ENCODE measurements at regions not wholly inside any gene's neighbourhood (a gene's known extent, or its start where the extent isn't known, plus 50 kb on each side); places are given as distances from the start of the nearest gene placed in this dataset.
A peak's percentile ranks its signal among the peaks of the same experiment; 100 is the strongest.
"Not testable (repeated sequence)": the region's sequence is repeated elsewhere in the genome, so short reads cannot be mapped to it uniquely, and the experiment has no call there.

DNA sequence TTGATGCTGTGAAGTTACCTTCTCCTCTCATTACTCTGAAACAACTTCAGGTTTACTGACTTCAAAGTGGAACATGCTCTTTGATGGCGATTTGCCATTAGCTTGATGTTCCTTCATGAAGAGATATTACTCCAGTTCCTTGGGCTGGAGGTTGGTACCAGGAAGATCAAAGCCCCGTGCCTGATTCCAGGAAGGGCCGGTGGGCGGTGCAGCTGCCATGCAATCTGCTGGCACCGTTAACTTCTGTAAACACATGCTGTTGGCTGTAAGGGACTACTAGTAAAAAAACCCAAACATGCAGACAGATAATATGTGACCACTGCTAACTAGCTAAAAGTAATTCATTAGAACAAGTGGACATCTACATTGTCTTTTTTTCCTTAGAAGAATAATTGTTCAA lies 182.8 kb upstream of the SPATA31A3 start:
- H3K4me3 ChIP-seq; H3K4me1 ChIP-seq; H3K27ac ChIP-seq; H3K27me3 ChIP-seq; H3K36me3 ChIP-seq; intact Hi-C loops (cut with DNase I); H3K9me3 ChIP-seq: not testable (repeated sequence)
- no CpG with 5 or more reads among the region's 5 CpGs for WGBS (ENCODE audit: insufficient coverage, low coverage, low lambda C conversion rate, missing lambda C conversion rate)
- DNase-seq (peak in 2 of 3 donors; percentile 28 to 56), ATAC-seq (peak in 3 of 4 donors; percentile 80 to 84 (median 83))

DNA sequence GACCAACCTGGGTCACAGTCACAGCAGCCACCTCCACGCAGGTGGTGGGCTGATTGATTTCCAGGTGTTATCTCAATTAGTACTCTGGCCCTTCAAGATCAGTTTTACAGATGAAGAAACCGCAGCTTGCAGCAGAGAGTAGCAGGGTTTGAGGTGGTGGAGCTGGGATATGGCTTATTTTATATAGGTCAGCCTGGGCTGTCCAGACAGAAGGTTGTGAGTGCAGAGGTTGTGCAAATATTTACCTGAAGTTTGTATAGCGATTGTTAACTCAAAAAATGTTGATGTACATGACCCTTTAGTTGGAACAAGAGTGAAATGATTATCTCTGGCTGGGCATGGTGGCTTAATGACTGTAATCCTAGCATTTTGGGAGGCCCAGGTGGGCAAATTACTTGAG lies 179.4 kb upstream of the SPATA31A3 start:
- H3K4me3 ChIP-seq, ATAC-seq, H3K9me3 ChIP-seq: not testable (repeated sequence)

DNA sequence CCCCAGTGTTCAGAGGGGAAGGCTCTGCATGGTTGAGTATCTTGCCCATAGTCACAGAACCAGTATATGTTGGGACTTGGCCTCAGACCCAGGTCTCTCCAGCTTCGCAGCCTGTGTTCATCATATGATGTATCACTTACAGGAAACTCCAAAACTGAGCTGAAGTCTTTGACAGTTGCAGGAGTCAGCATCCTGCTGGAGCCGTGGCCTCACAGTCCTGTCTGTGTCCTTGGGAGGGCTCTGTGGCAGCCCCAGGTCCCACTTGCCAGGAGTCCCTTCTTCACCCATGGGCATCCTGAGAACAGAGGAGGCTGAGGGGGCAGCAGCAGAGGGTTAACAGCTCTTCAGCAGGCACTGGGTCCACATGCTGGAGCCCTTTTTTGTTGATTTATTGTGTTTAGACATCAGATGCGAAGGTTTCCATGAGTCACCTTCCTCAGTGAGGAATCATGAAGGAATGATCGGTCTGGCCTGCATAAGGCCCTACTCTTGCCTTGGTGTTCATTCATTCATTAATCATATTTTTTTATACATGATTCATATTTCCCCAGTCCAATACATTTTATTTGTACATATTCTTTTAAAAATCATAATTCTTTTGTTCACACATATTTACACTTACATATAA lies 176.3 kb upstream of the SPATA31A3 start:
- H3K36me3 ChIP-seq; H3K4me1 ChIP-seq; intact Hi-C loops (cut with DNase I); H3K27me3 ChIP-seq; ATAC-seq; H3K9me3 ChIP-seq; DNase-seq; H3K27ac ChIP-seq; H3K4me3 ChIP-seq: not testable (repeated sequence)
- WGBS (ENCODE audit: insufficient coverage, low coverage, low lambda C conversion rate, missing lambda C conversion rate) = no CpG with 5 or more reads among the region's 4 CpGs

More for the DNA sequence above, 179.4 kb upstream of the SPATA31A3 start:
- H3K36me3 ChIP-seq; intact Hi-C loops (cut with DNase I); H3K27me3 ChIP-seq; H3K4me1 ChIP-seq; H3K27ac ChIP-seq; DNase-seq: not testable (repeated sequence)
- WGBS (ENCODE audit: insufficient coverage, low coverage, low lambda C conversion rate, missing lambda C conversion rate) = 83% methylated on average over 1 of the region's 3 CpGs

DNA sequence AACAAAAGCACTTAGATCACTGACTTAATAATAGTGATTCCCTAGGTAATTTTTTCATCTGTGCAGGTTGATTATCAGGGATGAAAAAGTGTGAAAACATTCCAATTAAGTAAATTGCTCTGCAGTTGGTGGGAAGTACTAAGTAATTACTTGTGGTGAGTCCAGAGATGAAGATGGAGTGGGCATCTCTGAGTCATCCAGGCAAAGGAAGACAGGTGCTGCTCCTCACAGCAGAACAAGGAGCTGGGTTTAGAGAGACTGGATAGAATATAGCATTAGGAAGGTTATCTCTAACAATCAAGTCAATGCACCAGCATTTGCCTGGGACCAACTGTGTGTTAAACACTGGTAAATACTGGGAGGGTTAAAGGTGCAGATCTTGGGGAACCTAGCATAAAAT lies 174.0 kb upstream of the SPATA31A3 start:
- ATAC-seq, H3K4me3 ChIP-seq, H3K36me3 ChIP-seq: not testable (repeated sequence)

DNA sequence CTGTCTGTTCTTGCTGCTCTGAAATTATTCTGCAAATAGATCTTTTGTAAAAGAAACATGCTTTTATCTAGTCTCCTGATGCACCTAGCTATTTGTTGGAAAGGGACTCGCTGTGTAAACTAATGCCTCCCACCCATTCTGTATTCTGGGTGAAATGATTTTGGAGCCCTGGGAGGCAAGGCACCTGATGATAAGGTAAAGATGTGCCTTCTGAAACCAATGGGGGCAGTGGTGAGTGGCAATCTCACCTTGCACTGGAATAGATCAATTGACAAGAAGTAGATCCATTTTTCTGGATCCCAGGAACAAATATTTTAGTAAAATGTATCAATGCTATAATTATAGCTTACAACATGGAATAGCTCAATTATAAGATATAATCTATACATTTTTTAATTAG lies 170.5 kb upstream of the SPATA31A3 start:
- WGBS (ENCODE audit: insufficient coverage, low coverage, low lambda C conversion rate, missing lambda C conversion rate) = no CpG with 5 or more reads among the region's 1 CpG

More for the DNA sequence above, 174.0 kb upstream of the SPATA31A3 start:
- H3K9me3 ChIP-seq; H3K27me3 ChIP-seq; H3K27ac ChIP-seq; intact Hi-C loops (cut with DNase I); H3K4me1 ChIP-seq; DNase-seq: not testable (repeated sequence)

DNA sequence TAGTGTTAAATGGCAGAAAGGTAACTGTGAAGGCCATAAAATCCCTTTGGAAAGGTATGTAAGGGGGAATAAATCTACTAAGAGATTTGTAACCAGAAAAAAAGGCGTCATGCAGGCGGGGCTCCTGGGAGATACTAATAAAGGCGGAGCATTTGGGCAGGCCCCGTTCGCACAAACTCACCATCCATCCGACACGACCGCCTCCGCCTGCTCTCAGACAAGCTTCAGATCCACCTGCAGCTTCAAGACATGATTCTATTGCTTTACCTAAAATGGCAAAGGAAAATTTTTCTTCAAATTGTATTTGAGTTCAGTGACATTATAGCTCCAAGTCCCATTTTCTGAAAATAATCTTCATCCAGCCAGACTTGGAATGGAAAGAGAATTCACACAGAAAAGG lies 162.9 kb upstream of the SPATA31A3 start:
- H3K4me1 ChIP-seq; intact Hi-C loops (cut with DNase I); H3K9me3 ChIP-seq; H3K36me3 ChIP-seq; H3K27ac ChIP-seq; H3K27me3 ChIP-seq; ATAC-seq; H3K4me3 ChIP-seq; DNase-seq: not testable (repeated sequence)
- 20% methylated on average over 1 of the region's 9 CpGs for WGBS (ENCODE audit: insufficient coverage, low coverage, low lambda C conversion rate, missing lambda C conversion rate)

More for the DNA sequence above, 170.5 kb upstream of the SPATA31A3 start:
- intact Hi-C loops (cut with DNase I); H3K4me3 ChIP-seq; H3K9me3 ChIP-seq; H3K27me3 ChIP-seq; H3K27ac ChIP-seq; ATAC-seq; H3K4me1 ChIP-seq; H3K36me3 ChIP-seq; DNase-seq: not testable (repeated sequence)

DNA sequence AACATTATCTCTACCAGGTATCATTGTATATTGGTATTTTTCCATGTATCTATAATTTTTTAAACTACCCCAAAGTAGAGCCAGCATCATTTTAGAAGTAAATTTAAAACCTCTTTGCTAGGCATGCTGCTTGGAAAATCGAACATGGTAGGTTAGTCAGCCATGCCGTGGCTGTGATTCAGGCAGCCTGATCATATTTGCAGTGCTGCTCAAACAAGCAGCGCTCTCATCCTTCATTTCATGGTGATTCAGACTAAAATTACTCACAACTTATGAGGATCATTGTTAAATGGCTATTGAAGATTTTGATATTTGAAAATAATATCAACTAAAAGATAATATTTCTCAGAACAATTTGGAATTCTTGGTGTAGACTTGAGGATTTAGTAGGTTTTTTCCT lies 161.2 kb upstream of the SPATA31A3 start:
- H3K27me3 ChIP-seq; intact Hi-C loops (cut with DNase I); H3K36me3 ChIP-seq; H3K4me3 ChIP-seq; ATAC-seq; H3K4me1 ChIP-seq; DNase-seq; H3K9me3 ChIP-seq; H3K27ac ChIP-seq: not testable (repeated sequence)
- WGBS (ENCODE audit: insufficient coverage, low coverage, low lambda C conversion rate, missing lambda C conversion rate) = no CpG with 5 or more reads among the region's 3 CpGs

DNA sequence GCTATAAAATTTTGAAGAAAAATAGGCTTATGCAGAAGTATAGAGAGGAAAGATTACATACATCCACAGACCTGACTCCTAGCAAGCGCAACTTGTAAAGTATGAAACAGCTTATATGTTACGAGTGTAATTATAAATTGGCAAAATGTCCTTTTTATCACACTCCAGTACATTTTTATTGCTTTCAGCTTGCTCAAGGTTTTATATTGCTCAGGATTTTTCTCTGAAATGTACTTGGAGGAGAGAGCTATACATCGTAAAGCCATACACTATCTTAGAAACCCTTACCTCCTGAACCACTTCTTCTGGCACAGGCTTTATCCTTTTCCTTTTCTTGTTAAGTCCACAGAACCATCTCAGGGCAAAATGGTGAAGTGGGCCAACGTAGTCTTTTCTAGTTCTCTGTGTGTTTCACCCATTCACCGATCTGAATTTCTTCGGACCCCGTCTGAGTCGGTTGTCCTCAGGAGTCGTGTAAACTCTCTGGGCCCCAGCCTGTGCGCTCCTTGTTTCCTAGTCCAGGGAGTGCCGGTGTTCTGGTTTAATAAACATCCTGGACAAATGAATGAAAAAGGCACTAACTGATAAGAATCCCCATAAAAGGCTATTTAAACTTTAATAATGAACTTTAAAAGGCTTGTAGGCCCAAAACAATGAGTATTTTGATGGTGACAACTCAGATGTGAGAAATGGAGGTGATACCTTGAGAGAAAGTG lies 150.2 kb upstream of the SPATA31A3 start:
- H3K4me3 ChIP-seq; H3K36me3 ChIP-seq; H3K9me3 ChIP-seq; H3K27ac ChIP-seq; intact Hi-C loops (cut with DNase I); H3K27me3 ChIP-seq; ATAC-seq; H3K4me1 ChIP-seq; DNase-seq: not testable (repeated sequence)
- WGBS (ENCODE audit: insufficient coverage, low coverage, low lambda C conversion rate, missing lambda C conversion rate) = 80% methylated on average over 4 of the region's 11 CpGs

DNA sequence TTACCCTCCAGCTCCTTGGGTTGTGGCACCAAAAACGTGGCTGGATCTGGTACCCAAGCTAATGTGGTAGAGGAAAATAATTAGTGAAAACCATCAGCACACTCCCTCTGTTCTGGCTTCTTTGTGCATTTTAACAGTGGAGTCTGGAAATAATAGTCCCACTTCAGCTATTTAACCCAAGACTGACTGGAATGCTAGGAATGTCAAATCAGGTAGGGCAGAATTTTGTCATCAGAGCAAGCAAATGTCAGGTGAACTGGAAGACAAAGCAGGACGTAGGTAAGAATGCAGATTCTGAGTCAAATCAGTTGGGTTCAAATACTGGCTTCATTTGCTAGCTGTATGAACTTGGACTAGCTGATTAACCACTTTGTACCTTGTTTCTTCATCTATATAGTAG lies 144.0 kb upstream of the SPATA31A3 start:
- ATAC-seq; DNase-seq; H3K9me3 ChIP-seq; H3K36me3 ChIP-seq; intact Hi-C loops (cut with DNase I); H3K27me3 ChIP-seq; H3K4me3 ChIP-seq; H3K4me1 ChIP-seq; H3K27ac ChIP-seq: not testable (repeated sequence)
- WGBS (ENCODE audit: insufficient coverage, low coverage, low lambda C conversion rate, missing lambda C conversion rate) = no CpG with 5 or more reads among the region's 2 CpGs

DNA sequence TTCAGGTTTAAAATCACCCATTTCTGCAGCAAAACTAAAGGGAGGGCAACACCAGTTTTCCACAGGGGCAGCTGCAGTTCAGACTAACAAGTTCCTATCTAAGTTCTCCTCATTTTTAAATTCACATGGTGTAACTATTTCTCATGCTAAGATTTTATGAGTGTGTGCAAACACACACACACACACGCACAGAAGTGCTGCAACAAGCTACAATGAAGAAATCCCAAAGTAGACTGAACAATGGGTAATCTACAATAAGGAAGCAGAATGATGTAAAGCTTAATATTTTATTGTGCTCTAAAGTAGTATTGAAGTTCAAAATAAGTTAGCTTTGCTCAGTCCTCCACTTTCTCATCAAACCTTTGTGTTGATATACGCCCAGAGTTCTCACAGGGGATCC lies 140.8 kb upstream of the SPATA31A3 start:
- WGBS (ENCODE audit: insufficient coverage, low coverage, low lambda C conversion rate, missing lambda C conversion rate) = 68% methylated on average over 1 of the region's 2 CpGs
- H3K36me3 ChIP-seq; H3K4me3 ChIP-seq; H3K9me3 ChIP-seq; DNase-seq; H3K27ac ChIP-seq; H3K27me3 ChIP-seq; H3K4me1 ChIP-seq; ATAC-seq; intact Hi-C loops (cut with DNase I): not testable (repeated sequence)

DNA sequence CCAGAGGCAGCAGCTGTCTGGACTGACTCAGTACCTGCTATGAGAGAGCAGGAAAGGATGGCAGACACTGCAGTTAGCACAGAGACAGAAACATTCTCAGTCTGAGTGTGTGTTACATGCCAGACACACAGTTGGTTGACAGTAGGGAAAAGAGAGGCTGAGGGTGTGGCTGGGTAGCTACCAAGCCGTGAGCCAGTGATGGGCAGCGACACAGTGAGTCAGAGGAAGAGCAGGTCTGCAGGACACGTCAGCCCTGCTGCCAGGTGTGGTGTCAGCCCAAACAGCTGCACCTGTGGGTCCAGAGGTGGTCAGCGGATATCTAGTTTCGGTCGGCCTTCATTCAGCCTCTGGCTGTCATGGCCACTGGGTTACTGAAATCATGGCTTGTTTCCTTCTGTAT lies 124.4 kb upstream of the SPATA31A3 start:
- H3K36me3 ChIP-seq; H3K4me3 ChIP-seq; H3K27me3 ChIP-seq; H3K9me3 ChIP-seq; H3K27ac ChIP-seq; intact Hi-C loops (cut with DNase I); H3K4me1 ChIP-seq: not testable (repeated sequence)
- peak in 3 of 4 donors; percentile 35 to 87 (median 66) for ATAC-seq
- DNase-seq = peak in 1 of 3 donors; percentile 26
- WGBS (ENCODE audit: insufficient coverage, low coverage, low lambda C conversion rate, missing lambda C conversion rate) = no CpG with 5 or more reads among the region's 6 CpGs

DNA sequence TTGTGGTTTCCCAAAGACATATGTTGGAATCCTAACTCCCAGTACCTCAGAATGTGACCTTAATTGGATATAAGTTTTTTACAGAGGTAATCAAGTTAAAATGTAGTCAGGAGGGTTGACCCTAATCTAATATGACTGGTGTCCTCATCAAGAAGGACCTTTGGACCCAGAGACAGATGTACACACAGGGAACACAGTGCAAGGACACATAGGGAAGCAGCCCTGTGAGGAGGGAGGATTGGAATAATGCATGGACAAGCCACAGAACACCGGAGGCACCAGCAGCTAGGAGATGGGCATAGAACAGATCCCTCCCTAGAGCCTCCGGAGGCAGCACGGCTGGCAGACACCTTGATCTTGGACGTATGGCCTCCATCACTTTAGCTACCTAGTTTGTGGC lies 119.8 kb upstream of the SPATA31A3 start:
- H3K4me1 ChIP-seq; H3K36me3 ChIP-seq; H3K27me3 ChIP-seq; H3K9me3 ChIP-seq; intact Hi-C loops (cut with DNase I); H3K4me3 ChIP-seq; DNase-seq; H3K27ac ChIP-seq: not testable (repeated sequence)
- no CpG with 5 or more reads among the region's 4 CpGs for WGBS (ENCODE audit: insufficient coverage, low coverage, low lambda C conversion rate, missing lambda C conversion rate)
- ATAC-seq = peak in 3 of 4 donors; percentile 40 to 53 (median 46)
